Progenitor cell of endocrine pancreas (in vitro differentiated cells): ENCODE measurements at regions not wholly inside any gene's neighbourhood (a gene's known extent, or its start where the extent isn't known, plus 50 kb on each side); places are given as distances from the start of the nearest gene placed in this dataset.
"Not testable (repeated sequence)": the region's sequence is repeated elsewhere in the genome, so short reads cannot be mapped to it uniquely, and the experiment has no call there.

Experiments
- DNase-seq: peaks from one replicate; pipeline ENCODE4 v3.0.0; 2021; ENCODE audit warnings: low spot score; ENCODE audit not compliant: unreplicated experiment
- H3K27ac Mint-ChIP-seq: 2 replicates; pipeline ENCODE4 v1.8.0; 2021; ENCODE audit warnings: mild to moderate bottlenecking, moderate library complexity, mixed read lengths
- H3K27me3 Mint-ChIP-seq: 2 replicates; pipeline ENCODE4 v1.8.0; 2021; ENCODE audit warnings: mixed read lengths
- H3K36me3 Mint-ChIP-seq: 2 replicates; pipeline ENCODE4 v1.8.0; 2022; ENCODE audit warnings: mixed read lengths; ENCODE audit not compliant: insufficient read depth
- H3K4me1 Mint-ChIP-seq: 2 replicates; pipeline ENCODE4 v1.8.0; 2021; ENCODE audit warnings: low read depth, mixed read lengths
- H3K4me3 Mint-ChIP-seq: 2 replicates; pipeline ENCODE4 v1.8.0; 2021; ENCODE audit warnings: low read depth, mild to moderate bottlenecking, moderate library complexity, mixed read lengths
- H3K9me3 Mint-ChIP-seq: 2 replicates; pipeline ENCODE4 v1.8.0; 2021; ENCODE audit warnings: low read depth, mixed read lengths
- TF ChIP-seq, protein P1 (sequence below): fragments of 200-600 bp; sonication (generic); IDR thresholded peaks from one replicate; pipeline ENCODE4 v1.5.0; 2021; ENCODE audit warnings: antibody characterized with exemption, mild to moderate bottlenecking; ENCODE audit not compliant: unreplicated experiment

DNA sequence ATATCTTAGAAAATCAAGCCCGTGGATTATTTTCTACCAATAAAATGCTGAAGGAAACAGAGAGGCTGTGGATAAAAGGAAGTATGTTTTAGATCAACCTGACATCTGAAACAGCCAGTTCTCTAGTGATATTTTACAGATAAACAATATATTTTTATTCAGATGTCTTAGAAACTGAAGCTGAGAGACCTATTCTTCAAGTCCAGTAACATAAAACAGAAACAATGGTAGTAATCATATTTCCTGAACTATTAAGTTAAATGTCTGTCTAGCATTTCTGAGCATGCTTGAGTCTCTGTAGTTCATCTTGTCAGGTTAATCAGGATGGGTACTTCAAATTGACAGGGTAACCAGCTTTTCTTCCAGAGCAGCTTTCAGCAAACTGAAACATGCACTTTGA is 449.6 kb upstream of the TOM1L1 start:
- H3K27me3 Mint-ChIP-seq = no peaks in the 10 kb centered on the region
- peaks cover 28% of the 10 kb centered on the region for H3K9me3 Mint-ChIP-seq
- no peak for DNase-seq
- TF ChIP-seq, protein P1, sequence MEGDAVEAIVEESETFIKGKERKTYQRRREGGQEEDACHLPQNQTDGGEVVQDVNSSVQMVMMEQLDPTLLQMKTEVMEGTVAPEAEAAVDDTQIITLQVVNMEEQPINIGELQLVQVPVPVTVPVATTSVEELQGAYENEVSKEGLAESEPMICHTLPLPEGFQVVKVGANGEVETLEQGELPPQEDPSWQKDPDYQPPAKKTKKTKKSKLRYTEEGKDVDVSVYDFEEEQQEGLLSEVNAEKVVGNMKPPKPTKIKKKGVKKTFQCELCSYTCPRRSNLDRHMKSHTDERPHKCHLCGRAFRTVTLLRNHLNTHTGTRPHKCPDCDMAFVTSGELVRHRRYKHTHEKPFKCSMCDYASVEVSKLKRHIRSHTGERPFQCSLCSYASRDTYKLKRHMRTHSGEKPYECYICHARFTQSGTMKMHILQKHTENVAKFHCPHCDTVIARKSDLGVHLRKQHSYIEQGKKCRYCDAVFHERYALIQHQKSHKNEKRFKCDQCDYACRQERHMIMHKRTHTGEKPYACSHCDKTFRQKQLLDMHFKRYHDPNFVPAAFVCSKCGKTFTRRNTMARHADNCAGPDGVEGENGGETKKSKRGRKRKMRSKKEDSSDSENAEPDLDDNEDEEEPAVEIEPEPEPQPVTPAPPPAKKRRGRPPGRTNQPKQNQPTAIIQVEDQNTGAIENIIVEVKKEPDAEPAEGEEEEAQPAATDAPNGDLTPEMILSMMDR = no peak
- no peak overlapping the region for H3K27ac Mint-ChIP-seq
- H3K4me3 Mint-ChIP-seq = no peak overlapping the region
- H3K4me1 Mint-ChIP-seq = no peaks in the 10 kb centered on the region
- H3K36me3 Mint-ChIP-seq = no peaks in the 10 kb centered on the region

DNA sequence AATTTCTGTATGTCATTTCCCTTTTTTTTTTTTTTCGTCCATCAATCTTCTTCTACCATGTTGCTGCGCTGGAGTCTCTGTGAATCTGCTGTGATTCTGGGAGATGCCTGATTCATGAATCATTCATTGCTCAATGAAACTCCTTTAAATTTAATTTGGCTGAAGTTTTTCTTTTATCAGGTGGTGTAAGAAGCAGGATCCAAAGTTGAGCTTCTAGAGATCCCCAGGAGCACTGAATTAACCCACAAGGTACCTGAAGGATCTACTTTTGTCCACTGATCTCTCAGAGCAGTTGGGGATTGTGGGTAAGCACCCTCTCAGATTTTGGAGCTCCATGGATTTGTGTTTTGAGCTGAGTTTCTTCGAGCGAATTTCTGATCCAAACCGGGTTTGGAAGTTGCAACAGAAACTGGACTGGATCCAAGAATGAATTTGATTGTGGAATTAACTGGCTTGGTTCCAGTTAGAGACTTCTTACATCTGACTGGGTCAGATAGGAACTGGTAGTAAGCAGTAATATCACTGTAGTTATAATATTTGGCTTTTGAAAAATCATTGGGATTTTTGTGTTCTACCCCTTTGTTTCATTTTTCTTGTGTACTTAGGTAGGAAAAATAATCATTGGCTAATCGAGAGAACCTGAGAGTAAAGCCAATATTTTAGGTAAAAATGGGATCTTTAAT is 447.8 kb upstream of the TOM1L1 start:
- TF ChIP-seq, protein P1 = no peak
- Mint-ChIP-seq H3K4me3 (no peak overlapping the region), H3K4me1 (no peaks in the 10 kb centered on the region), H3K27me3 (no peaks in the 10 kb centered on the region), H3K27ac (no peak overlapping the region), H3K9me3 (peaks cover 41% of the 10 kb centered on the region), H3K36me3 (no peaks in the 10 kb centered on the region)
- no peak for DNase-seq

DNA sequence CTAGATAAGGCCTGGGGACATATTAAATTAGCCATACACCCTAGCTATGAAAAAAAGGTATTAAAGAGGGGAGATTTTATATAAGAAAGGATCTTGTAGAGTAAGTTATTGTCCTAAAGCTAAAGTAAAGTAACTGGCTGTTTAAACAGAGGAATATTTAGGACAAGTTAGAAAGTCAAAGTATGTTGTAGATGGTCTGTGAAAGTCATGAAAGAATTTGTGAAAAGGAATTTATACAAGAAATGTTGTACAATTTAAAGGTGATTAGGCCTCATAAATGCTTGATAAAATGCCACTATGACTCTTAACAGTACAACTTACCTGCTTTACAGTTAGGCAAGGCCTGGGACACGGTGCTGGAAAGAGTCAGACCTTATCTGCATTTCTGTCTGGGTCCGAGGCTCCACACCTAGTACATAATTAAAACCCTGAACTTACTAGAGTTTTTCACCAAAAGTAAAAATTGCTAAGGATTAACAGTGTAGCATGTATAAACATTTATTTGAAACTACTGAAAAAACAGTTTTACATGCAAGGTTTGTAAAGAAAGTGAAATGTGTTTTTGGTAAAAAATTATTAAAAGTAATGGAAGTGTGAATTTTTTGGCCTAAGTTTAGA is 445.3 kb upstream of the TOM1L1 start:
- no peak for DNase-seq
- Mint-ChIP-seq H3K4me3 (no peak overlapping the region), H3K4me1 (peaks cover 2% of the 10 kb centered on the region), H3K36me3 (no peaks in the 10 kb centered on the region), H3K9me3 (peaks cover 52% of the 10 kb centered on the region), H3K27ac (no peak overlapping the region), H3K27me3 (no peaks in the 10 kb centered on the region)
- TF ChIP-seq, protein P1 = no peak

DNA sequence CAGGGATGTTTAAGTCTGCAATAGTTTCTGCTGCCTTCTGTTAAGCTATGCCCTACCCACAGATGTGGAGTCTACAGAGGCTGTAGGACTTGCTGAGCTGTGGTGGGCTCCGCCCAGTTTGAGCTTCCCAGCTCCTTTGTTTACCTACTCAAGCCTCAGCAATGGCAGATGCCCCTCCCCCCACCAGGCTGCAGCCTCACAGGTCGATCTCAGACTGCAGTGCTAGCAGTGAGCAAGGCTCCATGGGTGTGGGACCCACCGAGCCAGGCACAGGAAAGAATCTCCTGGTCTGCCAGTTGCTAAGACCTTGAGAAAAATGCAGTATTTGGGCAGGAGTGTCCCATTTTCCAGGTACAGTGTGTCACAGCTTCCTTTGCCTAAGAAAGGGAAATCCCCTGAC is 435.2 kb upstream of the TOM1L1 start:
- H3K36me3 Mint-ChIP-seq, H3K4me1 Mint-ChIP-seq, H3K27ac Mint-ChIP-seq, H3K4me3 Mint-ChIP-seq, DNase-seq, H3K27me3 Mint-ChIP-seq: not testable (repeated sequence)
- peaks cover 13% of the 10 kb centered on the region for H3K9me3 Mint-ChIP-seq

DNA sequence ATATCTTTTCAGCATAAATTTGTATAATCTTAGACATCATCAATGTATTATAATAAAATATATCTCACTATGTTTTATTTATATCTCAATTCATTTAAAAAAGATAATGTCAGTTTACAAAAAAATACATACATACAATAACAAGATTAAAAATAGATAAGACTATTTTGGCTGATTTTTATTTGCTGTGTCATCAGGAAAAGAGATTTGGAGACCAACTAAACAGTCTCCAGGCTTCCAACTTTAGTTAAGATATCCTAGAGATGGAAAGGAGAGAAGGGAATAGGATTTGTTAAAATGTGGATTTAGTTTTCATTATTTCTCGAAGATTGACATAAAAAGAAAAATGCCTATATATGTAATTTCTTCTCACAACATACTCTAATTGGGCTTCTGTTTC is 433.8 kb upstream of the TOM1L1 start:
- no peak overlapping the region for H3K4me3 Mint-ChIP-seq
- no peaks in the 10 kb centered on the region for H3K36me3 Mint-ChIP-seq
- H3K27ac Mint-ChIP-seq = no peak overlapping the region
- TF ChIP-seq, protein P1 = no peak
- peaks cover 13% of the 10 kb centered on the region for H3K9me3 Mint-ChIP-seq
- no peak for DNase-seq
- no peaks in the 10 kb centered on the region for H3K4me1 Mint-ChIP-seq
- no peaks in the 10 kb centered on the region for H3K27me3 Mint-ChIP-seq

DNA sequence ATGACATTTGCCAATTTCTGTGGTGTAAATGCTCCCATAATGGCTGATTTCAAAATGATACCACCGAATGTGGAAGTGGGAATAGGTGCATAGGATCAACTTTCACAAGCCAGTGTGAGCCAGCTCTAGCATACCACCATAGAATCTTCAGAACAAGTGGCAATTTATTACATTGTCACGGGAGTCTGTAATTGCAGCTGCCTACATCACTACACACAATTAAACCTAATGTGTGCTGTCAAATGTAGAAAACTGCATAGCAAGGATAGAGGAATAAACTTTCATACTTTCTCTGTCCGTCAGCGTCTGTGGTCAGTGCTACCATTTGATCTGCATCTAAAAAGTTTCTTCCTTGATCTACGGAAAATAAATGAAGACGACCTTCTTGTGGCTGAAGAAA is 417.8 kb upstream of the TOM1L1 start:
- H3K27me3 Mint-ChIP-seq = no peaks in the 10 kb centered on the region
- H3K36me3 Mint-ChIP-seq = no peaks in the 10 kb centered on the region
- no peaks in the 10 kb centered on the region for H3K9me3 Mint-ChIP-seq
- no peaks in the 10 kb centered on the region for H3K4me1 Mint-ChIP-seq
- no peak overlapping the region for H3K4me3 Mint-ChIP-seq
- no peak for DNase-seq
- no peak overlapping the region for H3K27ac Mint-ChIP-seq
- TF ChIP-seq, protein P1 = no peak
